Left hindlimb (tissue), 1 donor: ENCODE measurements at regions not wholly inside any gene's neighbourhood (a gene's known extent, or its start where the extent isn't known, plus 50 kb on each side); places are given as distances from the start of the nearest gene placed in this dataset.
"Not testable (repeated sequence)": the region's sequence is repeated elsewhere in the genome, so short reads cannot be mapped to it uniquely, and the experiment has no call there.

Source experiments
- DNase-seq: peaks from one replicate; pipeline ENCODE4 v3.0.0-alpha.2; 2018

DNA sequence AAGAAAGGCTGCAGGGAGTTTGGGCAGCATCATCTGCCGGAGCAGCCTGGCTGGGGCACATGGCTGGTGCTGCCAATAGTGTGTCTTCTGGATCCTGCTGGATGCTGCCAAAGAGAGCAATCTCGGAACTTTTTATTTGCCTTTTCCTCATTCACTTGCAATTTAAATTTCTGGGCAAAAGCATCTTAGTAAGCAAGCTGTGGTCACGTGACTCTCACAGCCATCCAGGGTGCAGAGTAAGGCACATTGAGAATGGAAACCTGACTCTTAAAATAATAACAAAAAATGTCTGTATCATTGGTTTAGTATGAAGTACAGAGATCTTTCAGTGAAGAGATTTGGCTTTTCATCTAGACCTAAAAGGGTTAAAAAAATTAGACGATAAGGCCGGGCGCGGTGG lies 910.3 kb downstream of the STIM2 start:
- peak; percentile 19 for DNase-seq

DNA sequence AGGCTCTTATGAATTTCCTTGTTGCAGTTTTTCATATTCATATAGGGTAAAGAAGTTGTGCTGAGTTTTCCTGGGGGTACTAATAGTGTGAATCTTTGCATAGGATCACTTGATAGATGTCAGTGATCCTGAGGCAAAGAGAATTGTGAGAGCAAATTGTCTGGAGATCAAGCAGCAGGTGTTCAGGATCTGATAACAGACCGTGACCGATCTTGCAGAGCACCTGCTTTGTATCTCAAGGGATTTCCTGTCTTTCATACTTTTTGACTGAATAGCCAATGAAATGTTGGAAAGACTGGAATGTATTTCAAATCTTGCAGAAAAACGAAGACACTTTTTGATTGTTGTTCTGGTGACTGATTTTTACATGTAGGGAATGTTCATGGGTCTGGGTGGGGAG lies 914.5 kb downstream of the STIM2 start:
- no peak for DNase-seq

DNA sequence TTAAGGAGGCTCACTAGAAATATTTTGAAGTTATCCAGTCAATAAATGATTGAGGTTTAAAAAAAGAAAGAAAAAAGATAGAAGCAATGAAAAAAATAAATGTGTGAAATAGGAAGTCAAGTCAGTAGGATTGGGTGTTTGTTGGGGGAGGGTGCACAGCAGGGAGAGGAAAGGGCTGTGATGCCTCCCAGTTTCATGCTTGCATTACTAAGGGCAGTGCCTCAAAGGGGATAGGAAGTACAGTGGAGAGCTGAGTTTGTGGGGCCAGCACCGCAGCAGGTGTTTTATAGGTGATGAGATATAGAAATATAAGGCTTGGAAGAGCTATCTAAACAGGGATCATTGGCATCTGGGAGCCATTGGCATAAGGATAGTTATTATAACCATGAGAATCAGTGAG lies 919.2 kb downstream of the STIM2 start:
- DNase-seq = no peak

- no peak for DNase-seq
These were observed 926.6 kb downstream of the STIM2 start for GRCh38 chr4:27787195-27787594.

DNA sequence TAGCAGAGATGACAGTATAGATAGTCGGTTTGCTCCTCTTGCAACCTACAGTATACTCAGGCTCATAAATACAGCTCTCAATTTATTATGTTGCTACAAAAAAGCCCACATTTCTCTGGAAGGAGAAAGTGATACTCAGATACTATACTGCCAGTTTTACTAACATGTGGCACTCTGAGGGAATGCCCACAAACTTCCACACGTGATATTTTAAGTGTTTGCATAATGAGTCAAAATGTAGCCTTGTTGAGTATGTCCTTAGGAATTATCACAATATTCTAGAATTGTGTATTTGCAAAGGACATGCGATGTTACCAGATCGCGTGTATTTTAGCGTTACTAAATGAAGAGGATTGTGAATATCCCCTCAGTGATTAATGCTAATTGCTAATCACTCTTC lies 929.1 kb downstream of the STIM2 start:
- no peak for DNase-seq

- no peak for DNase-seq
These were observed 930.3 kb downstream of the STIM2 start for GRCh38 chr4:27790911-27791310.

- DNase-seq = no peak
These were observed 931.0 kb downstream of the STIM2 start for GRCh38 chr4:27791640-27792039.

DNA sequence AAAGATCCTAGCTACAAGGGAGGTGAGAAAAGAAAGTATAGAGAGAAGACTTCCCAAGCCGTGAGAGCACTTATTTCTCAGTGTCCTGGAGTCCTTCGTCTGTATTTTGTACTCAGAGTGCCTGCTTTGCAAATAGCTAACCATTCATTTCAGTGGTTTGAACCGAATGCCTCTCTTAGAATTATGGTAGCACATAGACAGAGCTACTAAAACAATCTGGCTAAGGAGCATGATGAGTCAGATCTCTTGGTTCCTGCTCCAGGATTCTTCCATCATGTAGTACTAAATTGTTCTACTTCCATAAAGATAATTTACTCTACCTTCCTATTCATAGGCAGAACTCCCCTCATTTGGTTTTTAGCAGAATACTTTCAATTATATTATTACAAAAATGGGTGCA lies 946.6 kb downstream of the STIM2 start:
- DNase-seq = no peak

DNA sequence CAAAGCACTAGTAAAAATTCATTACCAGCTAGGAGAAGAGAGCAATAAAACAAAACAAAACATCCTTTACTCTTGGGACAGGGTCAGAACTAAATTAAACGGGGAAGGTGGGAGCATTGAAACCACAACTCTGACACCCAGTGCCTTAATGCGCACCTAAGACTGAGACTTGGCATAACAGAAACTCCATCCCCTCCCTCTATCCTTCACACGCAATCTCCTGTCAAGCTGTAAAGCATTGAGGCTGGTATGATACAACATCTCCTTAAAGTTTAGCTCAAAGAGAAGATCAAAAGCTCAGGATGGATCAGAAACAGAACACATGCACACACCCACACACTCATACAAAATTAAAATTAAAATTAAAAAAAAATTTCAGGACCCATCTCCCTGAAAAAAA lies 951.3 kb downstream of the STIM2 start:
- no peak for DNase-seq

- DNase-seq = not testable (repeated sequence)
These were observed 952.6 kb downstream of the STIM2 start for GRCh38 chr4:27813226-27813625.

DNA sequence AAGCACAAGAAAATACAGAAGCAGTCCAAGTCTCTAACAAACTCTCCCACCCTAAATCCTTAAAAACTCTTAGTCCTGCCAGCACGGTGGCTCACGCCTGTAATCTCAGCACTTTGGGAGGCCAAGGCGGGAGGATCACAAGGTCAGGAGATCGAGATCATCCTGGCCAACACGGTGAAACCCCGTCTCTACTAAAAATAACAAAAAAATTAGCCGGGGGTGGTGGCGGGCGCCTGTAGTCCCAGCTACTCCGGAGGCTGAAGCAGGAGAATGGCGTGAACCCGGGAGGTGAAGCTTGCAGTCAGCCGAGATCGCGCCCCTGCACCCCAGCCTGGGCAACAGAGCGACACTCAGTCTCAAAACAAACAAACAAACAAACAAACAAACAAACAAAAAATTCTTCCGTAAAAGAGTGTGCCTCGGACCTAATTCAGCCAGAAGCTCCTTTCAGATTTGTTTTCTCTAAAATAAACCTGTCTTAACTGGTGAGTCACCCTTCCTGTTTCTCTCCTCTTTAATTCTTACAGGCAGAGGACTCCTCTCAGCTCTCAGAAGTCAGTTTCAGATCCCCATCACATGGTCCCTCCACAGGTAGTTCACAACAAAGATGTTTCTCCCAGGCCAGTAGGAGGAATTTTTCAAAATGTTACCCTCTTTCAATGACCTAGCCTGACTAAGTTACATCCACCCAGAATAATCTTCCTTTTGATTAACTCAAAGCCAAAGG lies 953.2 kb downstream of the STIM2 start:
- DNase-seq = not testable (repeated sequence)

DNA sequence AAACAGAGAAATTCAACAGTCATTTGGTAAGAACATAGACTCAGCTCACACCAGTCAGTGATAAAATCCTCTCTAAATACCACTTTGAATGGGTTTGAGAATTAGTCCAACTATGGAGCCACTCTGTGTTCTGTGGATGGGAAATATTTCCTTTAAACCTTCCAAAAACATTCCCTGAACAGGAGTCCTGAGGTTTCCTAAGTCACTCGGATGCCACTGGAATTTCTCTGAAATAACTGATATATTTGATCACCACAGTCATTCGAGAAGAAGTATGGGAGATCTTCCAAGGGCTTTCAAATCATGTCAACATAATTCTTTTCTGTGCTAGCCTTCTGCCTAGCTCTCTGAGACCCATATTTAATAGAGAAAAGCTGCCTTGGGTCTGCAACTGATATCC lies 958.6 kb downstream of the STIM2 start:
- no peak for DNase-seq

GRCh38 chr4:27828843-27829242 lies 968.2 kb downstream of the STIM2 start:
- no peak for DNase-seq

- DNase-seq = no peak
These were observed 969.6 kb downstream of the STIM2 start for GRCh38 chr4:27830251-27830650.

DNA sequence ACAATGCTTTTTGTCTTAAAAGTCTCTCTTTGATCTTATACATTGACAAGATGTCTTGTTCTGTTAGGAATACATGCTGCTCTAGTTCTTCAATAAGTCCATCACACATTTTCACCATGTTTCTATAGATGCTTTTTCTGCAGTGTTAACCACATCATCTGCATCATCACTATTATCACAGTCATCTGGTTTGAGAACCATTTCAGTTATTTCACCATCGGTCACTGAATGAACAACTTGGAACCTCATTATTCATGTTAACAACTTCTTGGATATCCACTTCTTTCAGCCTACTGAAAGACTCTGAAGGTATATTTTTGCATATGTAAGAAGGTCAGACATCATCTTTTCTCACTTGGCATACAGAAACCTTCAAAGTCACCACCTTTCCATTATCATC lies 975.2 kb downstream of the STIM2 start:
- no peak for DNase-seq

DNA sequence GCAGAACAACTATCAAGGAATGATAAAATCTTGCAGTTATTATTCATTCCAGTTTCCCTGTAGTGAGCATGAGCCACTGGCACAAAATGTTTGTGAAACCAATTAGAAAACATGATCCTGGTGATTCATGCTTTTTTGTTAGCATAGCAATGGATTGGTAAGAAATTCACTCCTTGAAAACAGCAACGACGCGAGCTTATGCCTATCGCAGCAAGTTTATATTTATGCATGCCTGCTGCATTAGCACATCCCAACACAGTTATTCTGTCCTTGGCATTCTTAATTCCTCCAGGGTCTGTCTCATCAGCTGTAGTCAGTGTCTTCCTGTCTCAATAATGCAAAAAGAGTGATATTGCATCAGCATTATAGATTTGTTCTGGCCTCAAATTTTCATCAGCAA lies 975.9 kb downstream of the STIM2 start:
- DNase-seq = no peak

DNA sequence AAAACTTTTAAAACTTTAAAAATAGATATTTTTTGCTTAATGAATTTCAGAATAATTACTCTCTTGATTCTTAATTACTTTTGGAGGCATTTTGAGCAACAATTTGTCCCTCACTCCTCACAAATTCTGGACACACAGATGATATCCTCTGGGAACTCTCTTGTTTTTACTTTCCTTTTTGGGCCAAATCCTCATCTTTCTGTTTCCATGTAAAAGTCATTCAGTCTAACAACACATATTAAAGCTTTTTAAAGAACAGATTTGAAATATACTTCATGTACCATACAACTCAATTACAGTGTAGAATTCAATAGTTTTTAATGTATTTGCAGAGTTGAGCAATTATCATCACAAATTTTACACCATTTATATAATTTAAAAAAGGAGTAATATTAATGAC lies 983.1 kb downstream of the STIM2 start:
- no peak for DNase-seq

DNA sequence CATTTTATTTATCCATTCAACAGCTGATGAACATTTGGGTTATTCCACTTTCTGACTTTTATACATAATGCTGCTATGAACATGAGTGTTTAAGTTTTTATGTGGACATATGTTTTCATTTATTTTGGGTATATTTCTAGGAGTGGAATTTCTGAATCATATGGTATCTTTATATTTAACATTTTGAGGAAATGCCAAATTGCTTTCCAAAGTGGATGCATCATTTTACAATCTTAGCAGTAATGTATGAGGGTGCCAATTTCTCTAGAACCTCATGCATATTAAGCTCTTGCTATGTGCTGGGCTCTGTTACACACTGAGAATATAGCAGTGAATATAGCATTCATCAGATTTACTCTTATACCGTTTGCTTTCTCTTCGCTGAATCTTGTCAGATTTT lies 983.7 kb downstream of the STIM2 start:
- no peak for DNase-seq

DNA sequence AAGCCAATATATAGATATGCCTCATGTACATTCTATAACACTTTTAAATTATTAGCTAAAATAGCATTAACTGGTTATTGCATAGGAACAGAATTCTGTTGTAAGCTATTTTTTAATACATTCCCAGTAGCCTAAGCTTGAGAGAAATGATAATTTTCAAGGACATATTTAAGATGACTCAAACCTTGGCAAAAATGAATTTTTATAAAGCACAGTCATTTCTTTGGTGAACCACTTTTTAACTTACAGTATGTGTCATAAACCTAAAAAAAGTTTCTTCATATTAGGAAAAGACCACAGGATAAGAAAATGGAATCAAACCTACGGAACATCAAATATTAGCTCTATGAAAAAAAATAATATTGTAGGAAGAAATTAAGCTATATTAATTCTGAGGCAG lies 986.3 kb downstream of the STIM2 start:
- DNase-seq = no peak

DNA sequence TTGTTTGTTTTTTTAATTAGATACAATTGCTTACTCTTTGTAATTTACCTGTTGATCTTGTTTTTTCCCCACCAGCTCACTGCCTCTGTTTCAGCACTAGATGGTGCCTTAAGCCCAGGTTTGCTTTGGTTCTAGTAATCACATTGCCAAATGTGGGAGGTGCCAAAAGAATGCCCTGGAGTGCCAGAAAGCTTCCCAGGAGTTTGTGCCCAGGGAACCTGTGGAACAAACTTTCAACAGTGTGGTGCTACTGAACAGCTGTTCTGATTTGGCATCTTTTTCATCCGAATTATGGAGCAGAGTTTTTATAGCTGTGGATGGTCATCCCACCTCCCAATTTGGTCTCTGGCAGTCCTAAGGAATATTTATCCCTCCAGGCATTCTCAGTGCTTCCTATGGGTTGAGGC lies 1000.7 kb downstream of the STIM2 start:
- no peak for DNase-seq

DNA sequence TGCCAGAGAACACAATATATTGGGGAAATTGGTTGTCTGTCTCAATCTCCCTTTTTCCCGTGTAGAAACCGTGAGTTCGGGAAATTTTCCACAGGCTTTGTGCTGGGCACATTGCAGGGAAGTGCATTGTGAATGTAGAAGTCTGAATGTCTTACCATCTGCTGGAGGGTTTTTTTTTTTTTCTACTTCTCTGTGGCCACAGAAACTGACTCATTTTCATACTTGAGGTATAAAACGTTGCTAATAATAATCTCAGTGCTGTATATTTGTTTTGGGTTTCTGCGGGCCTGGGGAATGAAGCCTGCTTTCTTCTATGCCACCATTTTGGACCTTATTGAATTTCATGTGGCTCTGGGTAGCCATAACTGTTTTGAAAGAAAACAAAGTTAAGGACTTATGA lies 1001.2 kb downstream of the STIM2 start:
- DNase-seq = no peak

DNA sequence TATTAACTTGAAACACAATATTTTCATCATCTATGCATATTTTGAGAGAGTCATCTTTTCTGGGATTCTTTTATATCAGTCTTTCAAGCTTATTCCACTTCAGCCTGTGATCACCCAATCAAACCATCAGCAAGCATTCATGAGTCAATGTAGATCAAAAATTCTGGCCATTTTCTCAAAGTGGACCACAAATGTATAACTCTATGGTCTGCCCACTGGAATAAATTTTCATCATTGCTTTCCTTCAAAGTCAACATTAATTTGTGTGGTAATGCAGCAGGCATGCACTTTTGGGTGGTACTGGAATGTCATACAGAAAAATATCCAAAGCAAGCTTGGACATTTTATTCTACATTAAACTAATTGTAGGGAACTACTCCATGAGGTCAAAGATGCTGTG lies 1013.0 kb downstream of the STIM2 start:
- no peak for DNase-seq

DNA sequence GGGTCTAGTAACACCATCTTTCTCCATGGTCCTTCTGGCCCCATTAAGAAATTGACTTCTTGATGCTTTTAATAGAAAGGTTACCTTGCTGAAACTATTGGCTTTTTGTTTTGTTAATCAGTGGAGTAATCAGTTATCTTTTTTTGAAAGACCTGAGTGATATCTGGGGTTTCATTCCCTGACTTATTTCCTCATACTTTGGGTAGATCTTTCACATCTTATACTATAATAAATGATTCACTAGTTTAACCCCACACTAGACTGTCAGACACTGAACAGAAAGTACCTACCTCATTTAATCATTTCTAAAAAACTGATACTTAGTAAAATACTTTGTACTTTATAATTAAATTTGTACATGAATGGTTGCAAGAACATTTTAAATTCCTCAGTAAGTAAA lies 1021.1 kb downstream of the STIM2 start:
- DNase-seq = no peak

- DNase-seq = no peak
These were observed 1025.5 kb downstream of the STIM2 start for GRCh38 chr4:27886120-27886519.

GRCh38 chr4:27887646-27888045 lies 1027.0 kb downstream of the STIM2 start:
- no peak for DNase-seq

DNA sequence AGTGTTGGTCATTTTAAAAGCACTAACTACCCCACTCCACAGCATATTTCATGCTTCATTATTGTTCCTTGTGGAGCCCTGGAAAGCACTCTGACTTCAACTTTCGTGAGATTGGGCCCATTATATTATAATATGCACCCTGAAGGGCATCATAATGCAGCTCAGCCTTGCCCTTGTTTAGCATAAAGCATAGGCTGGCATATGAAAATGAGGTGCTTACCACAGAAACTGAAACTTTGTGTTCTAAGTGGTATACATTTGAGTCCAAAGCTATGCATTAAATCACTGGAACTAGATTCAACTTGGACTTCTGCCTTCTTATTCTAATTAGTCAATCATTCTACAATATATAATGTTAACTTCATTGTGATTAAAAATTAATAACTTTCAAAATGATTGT lies 1027.9 kb downstream of the STIM2 start:
- no peak for DNase-seq
